ENCODE measurements at regions not wholly inside any gene's neighbourhood (a gene's known extent, or its start where the extent isn't known, plus 50 kb on each side); places are given as distances from the start of the nearest gene placed in this dataset.

DNA sequence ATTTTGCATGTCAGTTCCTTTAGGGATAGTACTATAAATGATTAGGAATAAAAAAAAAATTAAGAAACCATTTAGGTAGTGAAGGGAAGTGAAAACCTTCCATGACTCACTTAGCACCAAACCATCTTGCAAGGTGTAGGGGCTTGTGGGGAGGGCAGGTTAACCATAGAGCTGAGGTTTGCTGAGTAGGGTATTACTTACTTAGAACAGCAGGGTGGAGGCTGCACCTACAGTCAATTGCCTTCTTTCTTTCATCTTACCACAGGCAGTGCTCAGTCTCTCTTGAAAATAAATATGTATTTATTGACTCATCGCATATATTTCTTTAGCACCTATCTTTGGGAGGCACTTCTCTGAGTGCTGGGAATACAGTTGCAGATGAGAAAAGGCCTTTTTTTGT is 104.9 kb upstream of the GIMD1 start:
- no peaks in the 10 kb centered on the region for H3K9me3 Mint-ChIP-seq
- no peaks in the 10 kb centered on the region for H3F3A ChIP-seq (ENCODE audit: low read depth)
- H3K4me3 ChIP-seq = no peak overlapping the region
- no peaks in the 10 kb centered on the region for H3K4me1 ChIP-seq
- no peaks in the 10 kb centered on the region for H3K36me3 Mint-ChIP-seq
- no peak overlapping the region for H3K4me3 Mint-ChIP-seq
- H3K79me2 ChIP-seq (ENCODE audit: low read depth) = no peaks in the 10 kb centered on the region
- H3K36me3 ChIP-seq = no peaks in the 10 kb centered on the region
- H3K4me2 ChIP-seq = no peak overlapping the region
- no peak for DNase-seq (ENCODE audit: low spot score)
- no peak overlapping the region for H3K27ac Mint-ChIP-seq
- H3K27me3 Mint-ChIP-seq (ENCODE audit: insufficient read depth, low read depth) = peaks cover 2% of the 10 kb centered on the region
- H3K27me3 ChIP-seq = no peaks in the 10 kb centered on the region
- no peaks in the 10 kb centered on the region for H3K4me1 Mint-ChIP-seq
- no peak overlapping the region for H2AFZ ChIP-seq (replicated peaks)
- H4K20me1 ChIP-seq (ENCODE audit: low read depth) = no peaks in the 10 kb centered on the region
- TF ChIP-seq CTCF (IDR thresholded peaks at IDR 0.05) (no peak), EZH2 (IDR thresholded peaks at IDR 0.05) (no peak), EZH2phosphoT487 (IDR thresholded peaks at IDR 0.05) (no peak)
- H3K9me3 ChIP-seq (ENCODE audit: low read depth) = no peaks in the 10 kb centered on the region
- no peak overlapping the region for H3K27ac ChIP-seq
- no peak overlapping the region for H3K9ac ChIP-seq

- Histone ChIP-seq H2AFZ (replicated peaks) (no peak overlapping the region), H3K4me3 (no peak overlapping the region), H3K4me1 (no peaks in the 10 kb centered on the region), H3K79me2 (ENCODE audit: low read depth) (no peaks in the 10 kb centered on the region), H3K27me3 (no peaks in the 10 kb centered on the region), H3K9ac (no peak overlapping the region), H3K9me3 (ENCODE audit: low read depth) (no peaks in the 10 kb centered on the region), H4K20me1 (ENCODE audit: low read depth) (no peaks in the 10 kb centered on the region), H3K27ac (no peak overlapping the region), H3K4me2 (no peak overlapping the region), H3F3A (ENCODE audit: low read depth) (no peaks in the 10 kb centered on the region), H3K36me3 (no peaks in the 10 kb centered on the region)
- no peaks in the 10 kb centered on the region for H3K4me1 Mint-ChIP-seq
- peaks cover 2% of the 10 kb centered on the region for H3K27me3 Mint-ChIP-seq (ENCODE audit: insufficient read depth, low read depth)
- no peak overlapping the region for H3K4me3 Mint-ChIP-seq
- H3K27ac Mint-ChIP-seq = no peak overlapping the region
- no peaks in the 10 kb centered on the region for H3K9me3 Mint-ChIP-seq
- DNase-seq (ENCODE audit: low spot score) = no peak
- no peaks in the 10 kb centered on the region for H3K36me3 Mint-ChIP-seq
- TF ChIP-seq EZH2phosphoT487 (IDR thresholded peaks at IDR 0.05) (no peak), CTCF (IDR thresholded peaks at IDR 0.05) (no peak), EZH2 (IDR thresholded peaks at IDR 0.05) (no peak)
These were observed 102.6 kb upstream of the GIMD1 start for GRCh38 chr4:106471151-106471550.

DNA sequence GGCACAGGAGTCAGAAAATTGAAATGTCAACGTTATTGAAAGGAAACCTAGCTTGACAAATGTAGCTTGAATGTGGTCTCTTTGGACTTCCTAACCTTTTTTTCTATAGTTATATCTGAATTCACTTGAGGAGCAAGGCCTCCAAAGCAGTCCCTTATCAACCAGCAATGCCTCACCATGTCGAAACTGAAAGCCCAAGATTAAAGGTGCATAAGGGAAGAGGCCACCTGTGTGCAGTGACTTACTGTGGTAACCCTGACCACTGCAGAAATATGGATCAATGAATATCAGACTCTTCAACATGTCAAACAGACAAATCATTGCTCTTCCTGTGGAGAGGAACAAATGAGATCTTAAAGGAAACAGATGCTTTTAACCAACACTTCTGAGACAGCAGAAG is 95.0 kb upstream of the GIMD1 start:
- Mint-ChIP-seq H3K27me3 (ENCODE audit: insufficient read depth, low read depth) (no peaks in the 10 kb centered on the region), H3K36me3 (no peaks in the 10 kb centered on the region)

DNA sequence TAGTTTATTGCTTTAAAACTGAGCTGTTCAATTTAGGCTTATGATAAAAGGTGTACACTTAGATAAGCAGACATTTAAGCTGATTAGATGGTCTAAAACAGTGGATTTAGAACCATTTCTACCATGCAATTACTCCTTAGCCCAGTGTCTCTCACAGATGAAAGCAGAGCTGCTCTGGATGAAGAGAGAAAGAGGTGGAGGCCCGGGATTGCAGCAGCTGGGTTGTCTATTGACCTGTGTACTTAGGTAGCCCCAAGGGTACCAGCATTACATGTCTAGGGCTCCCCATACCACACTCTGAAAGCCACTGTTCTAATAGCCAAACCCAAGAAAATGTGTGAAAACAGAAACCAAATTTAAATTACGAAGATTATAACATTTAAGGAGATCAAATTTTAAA is 86.0 kb upstream of the GIMD1 start:
- H3K4me1 ChIP-seq = no peaks in the 10 kb centered on the region
- Mint-ChIP-seq H3K9me3 (no peaks in the 10 kb centered on the region), H3K4me3 (no peak overlapping the region), H3K27me3 (ENCODE audit: insufficient read depth, low read depth) (no peaks in the 10 kb centered on the region), H3K36me3 (no peaks in the 10 kb centered on the region), H3K27ac (no peak overlapping the region), H3K4me1 (no peaks in the 10 kb centered on the region)
- TF ChIP-seq EZH2phosphoT487 (IDR thresholded peaks at IDR 0.05) (no peak), CTCF (IDR thresholded peaks at IDR 0.05) (no peak), EZH2 (IDR thresholded peaks at IDR 0.05) (no peak)
- DNase-seq (ENCODE audit: low spot score) = no peak
- no peaks in the 10 kb centered on the region for H3K9me3 ChIP-seq (ENCODE audit: low read depth)
- no peak overlapping the region for H3K4me2 ChIP-seq
- H3K9ac ChIP-seq = no peak overlapping the region
- H3K4me3 ChIP-seq = no peak overlapping the region
- no peaks in the 10 kb centered on the region for H3K79me2 ChIP-seq (ENCODE audit: low read depth)
- no peaks in the 10 kb centered on the region for H3K36me3 ChIP-seq
- no peaks in the 10 kb centered on the region for H3K27me3 ChIP-seq
- H3K27ac ChIP-seq = no peak overlapping the region
- no peaks in the 10 kb centered on the region for H4K20me1 ChIP-seq (ENCODE audit: low read depth)
- H2AFZ ChIP-seq (replicated peaks) = no peak overlapping the region
- H3F3A ChIP-seq (ENCODE audit: low read depth) = no peaks in the 10 kb centered on the region

More for the DNA sequence above, 95.0 kb upstream of the GIMD1 start:
- no peaks in the 10 kb centered on the region for H3K36me3 ChIP-seq
- no peak overlapping the region for H3K4me3 Mint-ChIP-seq
- H3K4me2 ChIP-seq = no peak overlapping the region
- H3K79me2 ChIP-seq (ENCODE audit: low read depth) = no peaks in the 10 kb centered on the region
- DNase-seq (ENCODE audit: low spot score) = no peak
- H3K9me3 Mint-ChIP-seq = no peaks in the 10 kb centered on the region
- H3K27me3 ChIP-seq = no peaks in the 10 kb centered on the region
- no peaks in the 10 kb centered on the region for H3K9me3 ChIP-seq (ENCODE audit: low read depth)
- TF ChIP-seq EZH2 (IDR thresholded peaks at IDR 0.05) = no peak
- H3K27ac Mint-ChIP-seq = no peak overlapping the region
- H3K4me1 ChIP-seq = no peaks in the 10 kb centered on the region
- no peak overlapping the region for H3K9ac ChIP-seq
- no peak overlapping the region for H3K4me3 ChIP-seq
- H3K27ac ChIP-seq = no peak overlapping the region
- no peak overlapping the region for H2AFZ ChIP-seq (replicated peaks)
- H3K4me1 Mint-ChIP-seq = no peaks in the 10 kb centered on the region
- no peaks in the 10 kb centered on the region for H4K20me1 ChIP-seq (ENCODE audit: low read depth)
- no peaks in the 10 kb centered on the region for H3F3A ChIP-seq (ENCODE audit: low read depth)

Data from neural progenitor cell (in vitro differentiated cells).